CD4-positive, alpha-beta T cell treated with Interleukin-1 beta for 1 hour (primary cell): ENCODE measurements at regions not wholly inside any gene's neighbourhood (a gene's known extent, or its start where the extent isn't known, plus 50 kb on each side); places are given as distances from the start of the nearest gene placed in this dataset.
"Not testable (repeated sequence)": the region's sequence is repeated elsewhere in the genome, so short reads cannot be mapped to it uniquely, and the experiment has no call there.

Experiments used
- DNase-seq, 2 donors: peaks; one replicate each; pipeline ENCODE4 v3.0.0-alpha.2; 2020 to 2022

DNA sequence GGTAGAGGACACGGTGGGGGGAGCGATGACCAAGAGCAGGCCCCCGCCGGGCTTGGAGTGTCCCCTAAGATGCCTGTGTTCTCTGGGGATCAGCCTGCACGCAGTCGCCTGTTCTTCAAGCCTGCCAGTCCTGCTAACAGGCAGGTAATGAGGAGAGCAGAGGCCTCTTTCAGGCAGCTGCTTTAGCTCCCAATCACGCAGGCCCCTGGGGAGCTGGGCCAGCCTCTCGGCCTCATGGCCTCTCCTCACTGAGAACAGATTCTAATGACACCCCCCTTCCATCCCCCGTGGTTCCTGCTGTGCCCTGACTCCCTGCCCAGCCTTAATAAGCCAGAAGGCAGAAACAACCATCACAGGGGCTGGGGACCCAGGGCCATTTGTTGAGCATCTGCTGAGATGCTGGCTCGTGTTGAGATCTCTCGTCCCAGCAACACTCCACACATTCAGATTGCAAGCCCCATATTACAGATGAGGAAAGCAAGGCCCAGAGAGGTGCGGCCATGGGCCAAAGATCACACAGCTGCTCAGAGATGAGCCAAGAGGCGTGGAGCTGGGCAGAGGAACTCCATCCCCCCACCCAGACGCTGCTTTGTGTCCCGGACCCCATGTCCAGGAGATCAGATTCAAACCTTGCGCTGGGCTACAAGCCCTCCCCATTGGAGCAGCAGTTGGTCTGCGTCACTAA is 71.6 kb upstream of the CASZ1 start:
- DNase-seq: no peak

GRCh38 chr1:10868599-10868965 is 72.1 kb upstream of the CASZ1 start:
- no peak for DNase-seq

DNA sequence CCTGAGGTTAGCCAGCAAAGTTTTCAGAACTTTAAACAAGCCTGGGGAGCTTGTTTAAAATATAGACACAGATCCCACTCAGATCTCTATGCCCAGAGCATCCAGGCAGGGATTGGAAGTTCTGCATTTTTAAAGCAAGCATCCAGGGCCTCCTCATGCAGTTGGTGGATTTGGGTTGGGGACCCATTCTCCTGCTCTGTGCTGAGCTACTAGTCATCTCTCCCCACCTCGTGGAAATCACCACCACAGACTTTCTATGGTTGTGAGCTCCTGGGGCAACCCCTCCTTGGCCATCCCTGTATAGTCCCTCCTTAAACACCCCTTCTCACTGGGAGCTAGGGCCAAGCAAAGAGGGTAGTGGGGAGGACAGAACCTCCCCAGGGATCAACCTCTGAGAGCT is 73.5 kb upstream of the CASZ1 start:
- no peak for DNase-seq

GRCh38 chr1:10870493-10871096 is 74.1 kb upstream of the CASZ1 start:
- no peak for DNase-seq

- no peak for DNase-seq
Measured at GRCh38 chr1:10873189-10873588, 76.7 kb upstream of the CASZ1 start.

- DNase-seq: no peak
Measured at GRCh38 chr1:10874351-10874750, 77.9 kb upstream of the CASZ1 start.

DNA sequence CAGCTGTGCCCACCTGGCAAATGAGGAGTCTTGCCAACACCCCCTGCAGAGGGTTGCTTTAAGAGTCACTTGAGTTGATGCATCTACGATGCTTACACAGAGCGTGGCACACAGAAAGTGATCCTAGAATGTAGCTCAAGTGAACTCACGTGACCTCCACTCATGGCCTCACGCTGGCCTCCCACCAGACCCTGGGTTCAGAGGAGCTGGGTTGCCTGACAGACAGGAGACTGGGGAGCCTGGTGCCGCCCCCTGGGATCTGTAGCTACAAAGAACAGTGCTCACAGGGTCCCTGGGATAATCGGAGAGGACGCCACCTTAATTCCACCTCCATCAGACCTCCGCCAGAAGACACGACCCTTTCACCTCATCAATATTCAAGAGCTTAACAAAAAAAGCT is 81.4 kb upstream of the CASZ1 start:
- DNase-seq: no peak

- DNase-seq: no peak
Measured at GRCh38 chr1:10878469-10878868, 82.0 kb upstream of the CASZ1 start.

DNA sequence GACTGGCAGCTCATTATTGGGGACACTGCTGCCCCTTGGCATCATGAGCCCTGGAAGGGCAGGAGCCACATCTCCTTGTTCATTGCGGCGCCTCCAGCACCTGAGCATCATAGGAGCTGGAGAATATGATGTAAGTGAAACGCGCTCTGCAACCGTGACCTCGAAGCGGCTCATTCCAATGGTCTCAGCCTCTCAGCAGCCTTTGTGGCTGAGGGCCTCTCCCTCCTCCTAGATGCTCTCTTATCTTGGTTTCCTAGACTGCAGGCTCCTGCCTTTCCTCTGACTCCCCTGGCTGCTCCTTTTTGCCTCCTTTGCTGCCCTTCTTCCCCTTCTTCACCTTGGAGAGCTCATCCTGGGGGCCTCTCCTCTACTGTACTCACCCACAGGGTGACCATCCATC is 83.6 kb upstream of the CASZ1 start:
- no peak for DNase-seq

- DNase-seq: no peak
Measured at GRCh38 chr1:10881046-10881445, 84.6 kb upstream of the CASZ1 start.

- DNase-seq: no peak
Measured at GRCh38 chr1:10882069-10882468, 85.6 kb upstream of the CASZ1 start.

GRCh38 chr1:10887032-10887431 is 90.6 kb upstream of the CASZ1 start:
- not testable (repeated sequence) for DNase-seq

DNA sequence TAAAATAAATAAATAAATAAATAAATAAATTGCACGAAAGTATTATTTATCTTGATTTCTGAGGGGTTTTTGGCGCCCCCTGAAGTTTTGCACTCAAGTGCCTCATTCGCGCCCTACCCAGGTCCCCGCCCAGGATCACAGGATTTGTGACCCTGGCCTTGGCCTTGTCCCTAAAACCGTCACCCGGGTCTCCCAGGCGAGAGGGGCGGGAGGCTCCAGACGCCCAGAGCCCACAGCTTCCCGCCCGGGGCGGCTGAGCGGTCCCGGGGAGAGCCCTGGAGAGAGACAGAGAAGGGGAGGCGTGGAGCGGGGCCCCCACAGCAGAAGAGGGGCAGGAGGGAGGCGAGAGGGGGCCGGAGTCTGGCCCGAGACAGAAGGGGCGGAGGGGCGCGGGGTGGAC is 91.8 kb upstream of the CASZ1 start:
- no peak for DNase-seq

DNA sequence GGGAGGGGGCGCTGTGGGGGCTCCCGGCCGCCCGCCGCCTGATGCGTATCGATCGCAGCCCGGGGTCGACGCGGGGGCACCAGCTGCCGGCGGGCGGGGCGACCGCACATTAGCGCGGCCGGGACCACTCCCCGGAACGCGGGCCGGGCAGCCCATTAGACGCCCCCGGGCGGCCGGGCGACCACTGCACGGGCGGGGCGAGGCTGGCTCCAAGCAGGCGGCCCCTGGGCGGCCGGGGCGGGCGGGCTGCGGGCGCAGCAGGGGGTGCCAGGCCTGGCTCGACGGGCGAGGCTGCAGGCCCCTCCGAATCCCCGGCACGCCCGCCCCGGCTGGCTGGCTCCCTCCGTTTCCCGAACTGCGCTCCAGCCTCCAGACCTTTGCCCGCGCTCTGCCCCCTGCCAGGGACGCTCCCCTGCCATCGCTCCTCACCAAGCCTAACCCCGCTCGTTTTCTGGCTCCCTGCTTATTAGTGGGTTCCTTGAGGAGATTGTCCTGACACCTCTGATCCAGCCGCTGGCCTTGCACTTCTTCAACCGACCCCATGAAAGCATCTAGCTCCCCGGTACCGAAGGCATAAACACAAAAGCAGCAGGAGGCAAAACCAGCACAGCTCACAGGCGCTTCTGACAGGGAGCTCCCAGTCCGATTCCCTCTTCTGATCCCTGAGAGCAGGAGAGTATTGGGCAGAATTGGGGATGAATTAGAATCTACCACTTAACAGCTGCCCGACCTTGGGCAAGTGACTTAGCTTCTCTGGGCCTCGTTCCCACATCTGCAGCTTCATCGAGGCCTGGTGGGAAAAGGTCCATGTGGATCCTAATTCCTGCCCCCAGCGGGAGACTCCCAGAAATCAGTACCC is 92.6 kb upstream of the CASZ1 start:
- no peak for DNase-seq

DNA sequence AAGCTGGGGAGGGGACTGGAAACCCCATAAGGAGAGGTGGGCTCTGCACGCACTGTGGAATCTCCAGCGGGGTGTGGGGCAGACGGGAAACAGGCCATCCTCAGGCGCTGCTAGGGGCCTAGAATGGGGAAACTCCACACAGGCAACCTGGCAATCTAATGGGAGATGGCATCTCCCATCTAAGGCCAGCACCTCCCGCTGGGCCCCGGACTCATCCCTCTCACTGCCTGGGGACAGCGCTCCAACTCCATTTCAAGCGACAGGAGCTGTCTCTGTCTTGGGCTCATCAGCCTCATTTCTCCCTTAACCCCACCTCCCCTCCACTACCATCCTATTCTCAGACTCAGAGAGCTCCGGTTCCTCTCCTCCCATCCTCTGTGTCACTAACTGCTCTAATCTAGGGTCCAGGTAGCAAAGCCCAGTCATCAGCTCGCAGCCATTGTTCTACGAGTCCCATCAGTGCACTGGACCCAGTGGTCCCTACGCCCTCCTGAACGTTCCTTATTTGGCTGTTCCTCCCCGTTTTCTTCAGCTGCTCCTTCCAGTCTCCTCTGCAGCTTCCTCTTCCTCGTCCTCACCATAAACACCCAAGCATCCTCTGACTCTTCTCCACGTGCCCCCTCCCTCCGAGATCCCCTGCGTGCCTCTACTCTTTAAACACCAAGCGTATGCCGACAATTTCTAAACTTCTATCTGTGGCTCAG is 93.4 kb upstream of the CASZ1 start:
- DNase-seq: no peak

DNA sequence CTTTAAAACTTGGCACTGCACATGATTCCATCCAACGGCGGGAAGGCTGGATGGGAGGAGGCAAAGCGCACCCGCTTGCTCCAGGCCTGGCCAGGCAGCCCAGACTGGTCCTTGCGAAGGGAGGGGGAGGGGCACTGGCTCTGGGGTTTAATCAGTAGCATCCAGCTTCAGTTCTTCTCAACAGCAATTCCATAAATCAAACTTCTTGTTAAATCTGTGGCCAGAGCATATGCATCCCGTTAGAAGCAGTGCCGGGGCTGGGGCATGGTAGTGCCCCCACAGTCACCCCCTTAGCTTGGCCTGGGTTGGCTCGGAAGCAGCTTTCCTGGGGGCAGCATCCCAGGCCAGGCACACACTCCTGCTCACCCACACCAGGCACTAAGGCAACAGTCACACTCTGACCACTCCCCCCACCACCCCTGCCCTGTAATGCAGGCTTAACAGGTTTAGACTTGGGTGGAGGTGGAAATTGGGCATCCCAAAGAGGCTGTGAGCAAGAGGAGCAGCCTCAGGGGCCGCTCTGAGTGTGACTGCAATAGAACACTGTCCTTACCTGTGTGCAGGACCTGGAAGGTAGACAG is 94.1 kb upstream of the CASZ1 start:
- no peak for DNase-seq

GRCh38 chr1:10891091-10891490 is 94.6 kb upstream of the CASZ1 start:
- no peak for DNase-seq

- no peak for DNase-seq
Measured at GRCh38 chr1:10892138-10893065, 96.0 kb upstream of the CASZ1 start.

GRCh38 chr1:10895621-10896020 is 99.2 kb upstream of the CASZ1 start:
- no peak for DNase-seq

DNA sequence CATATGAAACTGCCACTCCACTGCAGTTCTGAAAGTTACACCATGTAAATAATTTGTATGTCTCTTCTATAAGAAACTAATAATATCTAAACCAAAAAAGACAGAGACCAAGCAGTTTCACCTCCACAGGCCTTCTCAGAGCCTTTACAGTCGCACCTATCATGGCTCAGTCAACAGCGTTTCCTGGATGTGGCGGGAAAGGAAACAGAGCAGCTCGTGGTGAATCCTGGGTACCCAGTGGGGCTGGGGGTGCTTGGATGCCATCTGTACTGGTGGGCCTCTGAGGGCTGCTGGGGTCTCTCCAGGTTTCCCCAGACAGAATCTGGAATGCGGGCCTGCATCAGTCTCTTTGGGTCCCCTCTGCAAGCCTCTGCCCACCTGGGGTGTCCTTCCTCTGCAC is 100.2 kb upstream of the CASZ1 start:
- no peak for DNase-seq

DNA sequence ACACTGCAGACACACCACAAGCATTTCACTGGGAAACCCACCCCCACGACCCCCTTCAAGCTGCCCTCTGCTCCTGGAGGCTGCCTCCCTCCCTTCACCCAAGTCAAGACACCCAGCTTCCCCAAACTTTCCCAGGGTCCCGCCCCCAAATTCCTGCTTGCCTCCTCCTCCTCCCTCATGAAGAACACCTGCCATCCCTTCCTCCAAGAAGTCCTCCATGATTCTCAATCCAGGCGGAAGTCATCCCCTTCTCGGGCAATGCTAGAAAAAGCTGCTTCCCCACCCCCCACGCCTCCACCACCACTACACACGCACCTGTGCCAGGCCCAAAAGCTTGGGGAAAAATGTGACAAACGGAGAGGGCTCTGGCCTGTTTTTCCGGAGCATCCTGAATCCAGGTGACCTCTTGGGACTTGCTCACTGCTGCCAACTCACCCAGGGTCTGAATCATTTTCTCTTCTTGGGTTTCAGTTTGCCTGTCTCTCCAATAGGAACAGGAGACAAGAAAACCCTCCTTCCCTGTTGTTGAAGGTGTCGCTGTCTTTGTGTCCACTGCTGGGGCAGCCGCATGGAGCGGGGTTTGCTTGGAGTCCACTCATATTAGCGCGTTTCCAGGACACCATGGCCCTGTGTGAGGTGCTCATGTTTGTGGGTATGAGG is 101.0 kb upstream of the CASZ1 start:
- no peak for DNase-seq
